Tibial nerve (tissue), 4 donors: ENCODE measurements at regions not wholly inside any gene's neighbourhood (a gene's known extent, or its start where the extent isn't known, plus 50 kb on each side); places are given as distances from the start of the nearest gene placed in this dataset.
"Not testable (repeated sequence)": the region's sequence is repeated elsewhere in the genome, so short reads cannot be mapped to it uniquely, and the experiment has no call there.

ENCODE experiments used
- DNase-seq, 2 donors: peaks; one replicate each; pipeline ENCODE4 v3.0.0-alpha.2; 2019; ENCODE audit warnings: low spot score in 2 of 2
- H3K27ac ChIP-seq, 4 donors: fragments of 200-600 bp; sonication (generic) in 3 of 4; one replicate each; pipeline ENCODE4 v1.5.1; 2017 to 2019; ENCODE audit warnings: mild to moderate bottlenecking in 1 of 4
- H3K27me3 ChIP-seq, 2 donors: fragments of 200-600 bp; sonication (generic) in 1 of 2; one replicate each; pipeline versions ENCODE4 v1.5.1 to v1.6.0; 2017 to 2019
- H3K36me3 ChIP-seq, 3 donors: fragments of 200-600 bp; sonication (generic); one replicate each; pipeline ENCODE4 v1.5.1; 2018 to 2019
- H3K4me1 ChIP-seq, 4 donors: fragments of 200-600 bp; sonication (generic) in 3 of 4; one replicate each; pipeline ENCODE4 v1.5.1; 2017 to 2019
- H3K4me3 ChIP-seq, 4 donors: fragments of 200-600 bp; sonication (generic) in 3 of 4; one replicate each; pipeline ENCODE4 v1.5.1; 2017 to 2019; ENCODE audit warnings: mild to moderate bottlenecking in 1 of 4, moderate library complexity in 1 of 4
- H3K9me3 ChIP-seq, 4 donors: fragments of 200-600 bp; sonication (generic) in 3 of 4; one replicate each; pipeline ENCODE4 v1.5.1; 2017 to 2019
- EP300 ChIP-seq, 2 donors: sonication (generic); formaldehyde crosslinking; IDR thresholded peaks; one replicate each; pipeline ENCODE4 v1.6.1; 2017; ENCODE audit warnings: antibody characterized with exemption in 2 of 2, mild to moderate bottlenecking in 1 of 2
- POLR2A ChIP-seq, 2 donors: fragments of 450-650 bp; IDR thresholded peaks; one replicate each; pipeline ENCODE4 v1.6.1; 2017; ENCODE audit warnings: antibody characterized with exemption in 2 of 2, mild to moderate bottlenecking in 2 of 2, moderate library complexity in 2 of 2
- WGBS, 2 donors: methylation state at CpG; one replicate each; pipeline ENCODE4 v1.1.5; 2018; 5-methylcytosine and 5-hydroxymethylcytosine counted together
- TF ChIP-seq, protein P1 (sequence below), 5 experiments: fragments of 200-600 bp in 3 of 5; fragments of 450-650 bp in 2 of 5; sonication (generic) in 3 of 5; IDR thresholded peaks; one replicate each; pipeline ENCODE4 v1.5.1; 2016 to 2019; ENCODE audit warnings: antibody characterized with exemption in 5 of 5, mild to moderate bottlenecking in 3 of 5, moderate library complexity in 2 of 5

DNA sequence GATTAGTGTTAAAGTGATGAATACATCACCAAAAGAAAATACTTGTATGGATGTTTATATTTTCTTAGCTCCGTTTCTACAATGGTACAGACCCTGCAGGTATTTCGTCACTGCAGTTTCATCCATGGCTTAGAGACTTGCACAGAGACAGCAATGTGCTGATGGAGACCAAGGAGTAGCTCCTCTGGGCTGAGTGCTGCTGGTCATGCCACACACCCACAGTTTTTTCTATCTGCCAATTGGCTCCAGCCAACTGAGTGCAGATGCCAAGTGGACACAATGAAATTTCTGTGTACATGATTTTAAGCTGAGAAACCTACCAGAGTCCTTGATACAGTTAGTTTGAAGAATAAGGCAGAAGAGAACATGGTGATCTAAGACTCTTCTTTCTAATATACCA is 145.9 kb upstream of the ADCY2 start:
- H3K4me1 ChIP-seq = no peaks in the 10 kb centered on the region
- peak overlapping the region in 1 of 4 donors; percentile 6 for H3K4me3 ChIP-seq
- 57 to 59% methylated on average over 2 of the region's 2 CpGs for WGBS, 2 donors
- no peaks in the 10 kb centered on the region for H3K27me3 ChIP-seq
- DNase-seq = no peak
- H3K36me3 ChIP-seq = no peaks in the 10 kb centered on the region
- TF ChIP-seq POLR2A (IDR thresholded peaks at IDR 0.05) = no peak
- no peak for TF ChIP-seq EP300 (IDR thresholded peaks at IDR 0.05)
- TF ChIP-seq, protein P1, sequence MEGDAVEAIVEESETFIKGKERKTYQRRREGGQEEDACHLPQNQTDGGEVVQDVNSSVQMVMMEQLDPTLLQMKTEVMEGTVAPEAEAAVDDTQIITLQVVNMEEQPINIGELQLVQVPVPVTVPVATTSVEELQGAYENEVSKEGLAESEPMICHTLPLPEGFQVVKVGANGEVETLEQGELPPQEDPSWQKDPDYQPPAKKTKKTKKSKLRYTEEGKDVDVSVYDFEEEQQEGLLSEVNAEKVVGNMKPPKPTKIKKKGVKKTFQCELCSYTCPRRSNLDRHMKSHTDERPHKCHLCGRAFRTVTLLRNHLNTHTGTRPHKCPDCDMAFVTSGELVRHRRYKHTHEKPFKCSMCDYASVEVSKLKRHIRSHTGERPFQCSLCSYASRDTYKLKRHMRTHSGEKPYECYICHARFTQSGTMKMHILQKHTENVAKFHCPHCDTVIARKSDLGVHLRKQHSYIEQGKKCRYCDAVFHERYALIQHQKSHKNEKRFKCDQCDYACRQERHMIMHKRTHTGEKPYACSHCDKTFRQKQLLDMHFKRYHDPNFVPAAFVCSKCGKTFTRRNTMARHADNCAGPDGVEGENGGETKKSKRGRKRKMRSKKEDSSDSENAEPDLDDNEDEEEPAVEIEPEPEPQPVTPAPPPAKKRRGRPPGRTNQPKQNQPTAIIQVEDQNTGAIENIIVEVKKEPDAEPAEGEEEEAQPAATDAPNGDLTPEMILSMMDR (IDR thresholded peaks at IDR 0.05) = no peak
- H3K9me3 ChIP-seq = no peaks in the 10 kb centered on the region
- H3K27ac ChIP-seq = peak overlapping the region in 1 of 4 donors; percentile 58

DNA sequence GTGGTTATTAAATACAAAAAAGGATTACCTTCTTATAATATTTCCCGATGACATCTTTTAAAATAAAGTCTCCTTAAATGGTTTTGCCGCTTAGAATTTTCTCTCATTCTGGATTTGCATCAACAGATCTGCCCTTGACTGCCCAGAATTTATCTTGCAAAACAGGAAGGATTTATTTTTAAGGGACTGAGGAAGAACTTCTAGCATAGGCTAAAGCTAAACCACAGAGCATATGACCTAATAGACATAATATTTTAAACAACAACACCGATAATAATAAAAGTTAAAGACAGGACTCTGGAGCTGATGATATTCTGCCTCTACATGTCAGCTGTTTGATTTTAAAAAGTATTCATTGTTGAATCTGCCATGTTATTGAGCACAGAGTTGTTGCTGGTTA is 145.3 kb upstream of the ADCY2 start:
- TF ChIP-seq, protein P1 (IDR thresholded peaks at IDR 0.05) = no peak
- TF ChIP-seq EP300 (IDR thresholded peaks at IDR 0.05) = no peak
- TF ChIP-seq POLR2A (IDR thresholded peaks at IDR 0.05) = no peak
- no peaks in the 10 kb centered on the region for H3K4me1 ChIP-seq
- 83 to 85% methylated on average over 3 of the region's 3 CpGs for WGBS, 2 donors
- H3K27ac ChIP-seq = peak overlapping the region in 1 of 4 donors; percentile 58
- no peaks in the 10 kb centered on the region for H3K36me3 ChIP-seq
- no peak for DNase-seq
- peak overlapping the region in 1 of 4 donors; percentile 11 for H3K4me3 ChIP-seq
- H3K27me3 ChIP-seq = no peaks in the 10 kb centered on the region
- H3K9me3 ChIP-seq = no peaks in the 10 kb centered on the region

DNA sequence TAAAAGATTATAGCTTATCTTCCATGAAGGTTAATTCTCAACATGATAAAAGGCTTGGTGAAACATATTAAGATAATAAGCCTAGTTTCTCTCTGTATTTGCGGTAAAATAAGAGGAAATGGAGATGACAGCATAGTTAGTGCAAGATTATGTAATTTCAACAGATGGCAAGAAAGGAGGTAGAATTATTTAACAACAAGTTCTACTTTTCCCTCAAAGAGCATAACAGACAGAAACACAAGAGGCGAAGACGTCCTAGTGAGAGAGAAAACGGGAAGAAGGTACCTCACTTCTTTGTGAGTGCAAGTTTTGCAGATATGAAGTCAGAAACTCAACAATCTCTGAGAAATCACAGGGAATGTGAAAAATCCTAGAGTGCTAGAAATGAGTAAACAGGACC is 144.8 kb upstream of the ADCY2 start:
- Histone ChIP-seq H3K36me3 (no peaks in the 10 kb centered on the region), H3K4me3 (peak overlapping the region in 1 of 4 donors; percentile 11), H3K27ac (peak overlapping the region in 1 of 4 donors; percentile 52), H3K4me1 (no peaks in the 10 kb centered on the region), H3K9me3 (no peaks in the 10 kb centered on the region), H3K27me3 (no peaks in the 10 kb centered on the region)
- 74 to 80% methylated on average over 4 of the region's 4 CpGs for WGBS, 2 donors
- TF ChIP-seq EP300 (IDR thresholded peaks at IDR 0.05) = peak in 1 of 2 donors; percentile 45
- TF ChIP-seq POLR2A (IDR thresholded peaks at IDR 0.05) = no peak
- TF ChIP-seq, protein P1 (IDR thresholded peaks at IDR 0.05) = no peak
- no peak for DNase-seq

DNA sequence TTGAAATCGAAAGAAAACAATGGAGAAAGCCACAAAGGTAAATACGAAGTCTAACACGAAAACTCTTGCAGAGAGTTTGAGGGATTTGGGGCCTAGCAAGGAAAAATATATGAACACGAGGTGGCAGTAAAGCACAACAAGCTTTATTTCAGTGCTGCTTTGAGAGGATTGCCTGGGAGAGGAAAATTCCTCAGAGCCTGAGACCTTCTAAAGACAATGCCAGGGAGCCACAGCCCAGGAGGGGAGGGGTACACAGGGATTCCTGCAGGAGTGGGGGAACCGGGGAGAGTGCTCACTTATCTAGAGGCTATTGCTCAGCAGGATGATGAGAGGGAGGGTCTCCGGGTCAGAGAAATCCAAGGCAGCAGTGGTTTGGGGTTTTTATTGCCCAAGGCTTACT is 134.9 kb upstream of the ADCY2 start:
- 21 to 26% methylated on average over 6 of the region's 6 CpGs for WGBS, 2 donors
- Histone ChIP-seq H3K36me3 (no peaks in the 10 kb centered on the region), H3K27ac (no peak overlapping the region), H3K4me1 (no peaks in the 10 kb centered on the region), H3K9me3 (peaks cover 0 to 12% (median 0%) of the 10 kb centered on the region in 4 donors), H3K27me3 (no peaks in the 10 kb centered on the region), H3K4me3 (no peak overlapping the region)
- TF ChIP-seq, protein P1 (IDR thresholded peaks at IDR 0.05) = peak; percentile 20 to 38 (median 26)
- no peak for TF ChIP-seq POLR2A (IDR thresholded peaks at IDR 0.05)
- no peak for TF ChIP-seq EP300 (IDR thresholded peaks at IDR 0.05)
- DNase-seq = peak in 1 of 2 donors; percentile 28

DNA sequence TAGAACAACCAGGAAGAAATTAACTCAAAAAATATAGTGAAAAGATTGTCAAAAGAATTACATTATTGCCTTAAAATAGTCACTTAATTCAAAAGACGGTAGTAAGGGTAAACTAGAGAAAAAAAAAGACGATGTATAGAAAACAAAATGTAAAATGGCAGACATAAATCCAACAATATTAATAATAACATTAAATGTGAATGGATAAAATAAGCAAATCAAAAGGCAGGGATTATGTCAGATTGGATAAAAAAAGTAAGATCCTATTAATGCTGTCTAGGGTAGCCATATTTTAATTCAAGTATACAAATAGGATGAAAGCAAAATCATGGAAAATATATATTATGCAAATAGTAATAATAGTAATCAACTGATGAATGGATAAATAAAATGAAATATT is 134.0 kb upstream of the ADCY2 start:
- no peak overlapping the region for H3K4me3 ChIP-seq
- H3K27me3 ChIP-seq = no peaks in the 10 kb centered on the region
- 93 to 95% methylated on average over 2 of the region's 2 CpGs for whole genome bisulfite sequencing, 2 donors
- no peak overlapping the region for H3K27ac ChIP-seq
- H3K9me3 ChIP-seq = peaks cover 0 to 12% (median 0%) of the 10 kb centered on the region in 4 donors
- no peak for TF ChIP-seq POLR2A (IDR thresholded peaks at IDR 0.05)
- TF ChIP-seq, protein P1 (IDR thresholded peaks at IDR 0.05) = no peak
- TF ChIP-seq EP300 (IDR thresholded peaks at IDR 0.05) = no peak
- no peaks in the 10 kb centered on the region for H3K4me1 ChIP-seq
- no peak for DNase-seq
- no peaks in the 10 kb centered on the region for H3K36me3 ChIP-seq

DNA sequence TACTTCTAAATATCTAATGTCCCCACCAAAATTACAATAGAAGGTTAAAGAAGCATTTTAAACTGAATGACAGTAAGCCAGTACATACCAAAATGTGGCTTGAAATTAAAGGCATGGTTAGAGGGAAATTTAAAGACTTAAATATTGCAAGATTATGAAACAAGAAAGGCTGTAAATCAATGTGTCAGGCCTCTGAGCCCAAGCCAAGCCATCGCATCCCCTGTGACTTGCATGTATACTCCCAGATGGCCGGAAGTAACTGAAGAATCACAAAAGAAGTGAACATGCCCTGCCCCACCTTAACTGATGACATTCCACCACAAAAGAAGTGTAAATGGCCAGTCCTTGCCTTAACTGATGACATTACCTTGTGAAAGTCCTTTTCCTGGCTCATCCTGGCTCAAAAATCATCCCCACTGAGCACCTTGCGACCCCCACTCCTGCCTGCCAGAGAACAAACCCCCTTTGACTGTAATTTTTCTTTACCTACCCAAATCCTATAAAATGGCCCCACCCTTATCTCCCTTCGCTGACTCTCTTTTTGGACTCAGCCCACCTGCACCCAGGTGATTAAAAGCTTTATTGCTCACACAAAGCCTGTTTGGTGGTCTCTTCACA is 132.4 kb upstream of the ADCY2 start:
- WGBS, 2 donors = 73 to 87% methylated on average over 4 of the region's 4 CpGs
- DNase-seq, H3K4me1 ChIP-seq, H3K4me3 ChIP-seq, H3K27ac ChIP-seq, H3K36me3 ChIP-seq, H3K27me3 ChIP-seq: not testable (repeated sequence)
- peaks cover 0 to 12% (median 0%) of the 10 kb centered on the region in 4 donors for H3K9me3 ChIP-seq

DNA sequence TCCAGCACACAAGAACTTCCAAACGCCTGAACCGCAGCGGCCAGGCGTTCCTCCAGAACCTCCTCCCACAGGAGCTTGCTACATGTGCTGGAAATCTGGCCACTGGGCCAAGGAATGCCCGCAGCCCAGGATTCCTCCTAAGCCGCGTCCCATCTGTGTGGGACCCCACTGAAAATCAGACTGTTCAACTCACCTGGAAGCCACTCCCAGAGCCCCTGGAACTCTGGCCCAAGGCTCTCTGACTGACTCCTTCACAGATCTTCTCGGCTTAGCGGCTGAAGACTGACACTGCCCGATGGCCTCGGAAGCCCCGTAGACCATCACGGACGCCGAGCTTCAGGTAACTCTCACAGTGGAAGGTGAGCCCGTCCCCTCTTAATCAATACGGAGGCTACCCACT is 130.2 kb upstream of the ADCY2 start:
- whole genome bisulfite sequencing, 2 donors = 93 to 98% methylated on average over 14 of the region's 17 CpGs

DNA sequence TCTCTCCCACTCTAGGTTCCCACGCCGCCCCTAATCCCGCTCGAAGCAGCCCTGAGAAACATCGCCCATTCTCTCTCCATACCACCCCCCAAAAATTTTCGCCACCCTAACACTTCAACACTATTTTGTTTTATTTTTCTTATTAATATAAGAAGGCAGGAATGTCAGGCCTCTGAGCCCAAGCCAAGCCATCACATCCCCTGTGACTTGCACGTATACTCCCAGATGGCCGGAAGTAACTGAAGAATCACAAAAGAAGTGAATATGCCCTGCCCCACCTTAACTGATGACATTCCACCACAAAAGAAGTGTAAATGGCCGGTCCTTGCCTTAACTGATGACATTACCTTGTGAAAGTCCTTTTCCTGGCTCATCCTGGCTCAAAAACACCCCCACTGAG is 127.2 kb upstream of the ADCY2 start:
- not testable (repeated sequence) for H3K9me3 ChIP-seq, H3K27me3 ChIP-seq, H3K27ac ChIP-seq, H3K4me1 ChIP-seq, H3K4me3 ChIP-seq, H3K36me3 ChIP-seq, DNase-seq
- 82 to 92% methylated on average over 3 to 9 of the region's 9 CpGs for WGBS, 2 donors

More for the DNA sequence above, 130.2 kb upstream of the ADCY2 start:
- H3K36me3 ChIP-seq, H3K27me3 ChIP-seq, H3K27ac ChIP-seq, DNase-seq, H3K4me1 ChIP-seq, H3K4me3 ChIP-seq: not testable (repeated sequence)
- peaks cover 0 to 12% (median 0%) of the 10 kb centered on the region in 4 donors for H3K9me3 ChIP-seq
